GM12878 (cell line): ENCODE measurements at regions not wholly inside any gene's neighbourhood (a gene's known extent, or its start where the extent isn't known, plus 50 kb on each side); places are given as distances from the start of the nearest gene placed in this dataset.

ENCODE experiments used
- ATAC-seq: fragments of 200-7000 bp; cut with Tn5 transposase; 3 replicates; pipeline ENCODE4 v1.9.1; 2020; ENCODE audit warnings: mild to moderate bottlenecking, moderate library complexity
- BruUV-seq: library from RNA; stranded (reverse); fragments of 400-500 nt; replicated peaks from 2 replicates; lab custom pipeline; 2021; lab: Mats Ljungman, UMichigan
- CTCF ChIA-PET: fragments of 300-600 bp; sonication (Branson Sonifier 250); formaldehyde crosslinking; extraction: SDS; loops from one replicate; lab custom pipeline; 2021; ENCODE audit warnings: inconsistent platforms; lab: Yijun Ruan, JAX
- POLR2A ChIA-PET: fragments of 350-600 bp; formaldehyde crosslinking; extraction: SDS; loops from one replicate; lab custom pipeline; 2021; ENCODE audit warnings: inconsistent platforms; lab: Charles Lee
- RAD21 ChIA-PET: fragments of 300-600 bp; sonication (Branson Sonifier 250); formaldehyde crosslinking; loops from one replicate; lab custom pipeline; 2023; ENCODE audit warnings: antibody characterized with exemption; ENCODE audit not compliant: unreplicated experiment; lab: Charles Lee
- SMC1A ChIA-PET: fragments of 300-600 bp; sonication (Branson Sonifier 250); formaldehyde crosslinking; loops from one replicate; lab custom pipeline; 2023; ENCODE audit not compliant: unreplicated experiment, uncharacterized antibody; lab: Charles Lee
- DNase-seq: peaks from one replicate; pipeline ENCODE4 v3.0.0-alpha.2; 2011; ENCODE audit warnings: low read depth, low spot score
- FAIRE-seq: peaks from 3 replicates; lab custom pipeline; 2011; peaks lifted over from hg19 to GRCh38; lab: Jason Lieb, UNC
- H2AFZ ChIP-seq: 2 replicates; pipeline ENCODE4 v1.6.0; 2011; ENCODE audit warnings: low read depth, low read length, control low read depth; ENCODE audit not compliant: control insufficient read depth
- H3K27ac ChIP-seq: 2 replicates; pipeline ENCODE4 v1.5.1; 2011; ENCODE audit warnings: control low read depth; ENCODE audit not compliant: control insufficient read depth, insufficient read depth
- H3K27me3 ChIP-seq, 2 experiments: replicated peaks in 1 of 2; 2 replicates each; pipeline versions ENCODE4 v1.6.0 to v1.6.1; 2011; ENCODE audit warnings: low read length in 1 of 2; ENCODE audit not compliant: control insufficient read depth in 2 of 2, insufficient read depth in 2 of 2
- H3K36me3 ChIP-seq, 2 experiments: 2 replicates each; pipeline ENCODE4 v1.5.1; 2011; ENCODE audit warnings: low read length in 1 of 2; ENCODE audit not compliant: control insufficient read depth in 2 of 2, insufficient read depth in 2 of 2
- H3K4me1 ChIP-seq: 2 replicates; pipeline ENCODE4 v1.6.1; 2011; ENCODE audit warnings: mild to moderate bottlenecking, low read length, moderate library complexity, mixed read lengths; ENCODE audit not compliant: control insufficient read depth, insufficient read depth
- H3K4me2 ChIP-seq: 2 replicates; pipeline ENCODE4 v1.6.0; 2011; ENCODE audit warnings: control low read depth; ENCODE audit not compliant: control insufficient read depth, insufficient read depth
- H3K4me3 ChIP-seq: fragments of 200-600 bp; sonication (generic); 2 replicates; pipeline ENCODE4 v1.5.1; 2016
- H3K79me2 ChIP-seq: 2 replicates; pipeline ENCODE4 v1.6.0; 2011; ENCODE audit warnings: low read length; ENCODE audit not compliant: control insufficient read depth, insufficient read depth
- H3K9ac ChIP-seq: 2 replicates; pipeline ENCODE4 v1.8.0; 2011; ENCODE audit warnings: low read length, control low read depth, mixed read lengths; ENCODE audit not compliant: control insufficient read depth, insufficient read depth
- H3K9me3 ChIP-seq: replicated peaks from 3 replicates; pipeline ENCODE4 v1.5.1; 2011; ENCODE audit warnings: mild to moderate bottlenecking, low read length; ENCODE audit not compliant: control insufficient read depth, insufficient read depth
- H4K20me1 ChIP-seq: 2 replicates; pipeline ENCODE4 v1.6.0; 2011; ENCODE audit not compliant: control insufficient read depth, insufficient read depth
- CHD2 ChIP-seq: IDR thresholded peaks from 2 replicates; pipeline ENCODE4 v1.6.1; 2011; ENCODE audit warnings: low read depth, low read length, improper control_type of control experiment, borderline replicate concordance
- E2F4 ChIP-seq: IDR thresholded peaks from 2 replicates; pipeline ENCODE4 v1.6.1; 2012; ENCODE audit warnings: low read depth, low read length, improper control_type of control experiment
- GABPA ChIP-seq: IDR thresholded peaks from 2 replicates; pipeline ENCODE4 v1.6.1; 2014; ENCODE audit warnings: antibody characterized with exemption, low read depth, mild to moderate bottlenecking, inconsistent platforms
- IKZF2 ChIP-seq, 2 experiments: fragments of 450-650 bp; IDR thresholded peaks; 2 replicates each; pipeline ENCODE4 v1.6.1; 2017; ENCODE audit warnings: mild to moderate bottlenecking in 2 of 2, moderate library complexity in 2 of 2
- KLF5 ChIP-seq: fragments of 450-650 bp; IDR thresholded peaks from 2 replicates; pipeline ENCODE4 v1.6.1; 2014; ENCODE audit warnings: mild to moderate bottlenecking; ENCODE audit not compliant: partially characterized antibody
- MTA3 ChIP-seq: IDR thresholded peaks from 2 replicates; pipeline ENCODE4 v1.6.1; 2012; ENCODE audit warnings: low read length, inconsistent platforms, borderline replicate concordance
- NFXL1 ChIP-seq: fragments of 450-650 bp; IDR thresholded peaks from 2 replicates; pipeline ENCODE4 v1.6.1; 2017; ENCODE audit warnings: antibody characterized with exemption, mild to moderate bottlenecking, borderline replicate concordance
- NR2C1 ChIP-seq: fragments of 450-650 bp; IDR thresholded peaks from 2 replicates; pipeline ENCODE4 v1.6.1; 2017; ENCODE audit warnings: antibody characterized with exemption, mild to moderate bottlenecking, moderate library complexity
- NRF1 ChIP-seq: conservative IDR thresholded peaks from 2 replicates; pipeline ENCODE4 v1.6.1; 2011; ENCODE audit warnings: mild to moderate bottlenecking, low read depth, low read length, improper control_type of control experiment
- PAX5 ChIP-seq: IDR thresholded peaks from 2 replicates; pipeline ENCODE4 v1.6.1; 2011; ENCODE audit warnings: low read depth, low read length, borderline replicate concordance
- RCOR1 ChIP-seq: conservative IDR thresholded peaks from 2 replicates; pipeline ENCODE4 v1.6.1; 2012; ENCODE audit warnings: low read depth, low read length, improper control_type of control experiment
- RUNX3 ChIP-seq: IDR thresholded peaks from 2 replicates; pipeline ENCODE4 v1.6.1; 2012; ENCODE audit warnings: low read length, inconsistent platforms
- SPI1 ChIP-seq: IDR thresholded peaks from 2 replicates; pipeline ENCODE4 v1.6.1; 2011; ENCODE audit warnings: low read depth, mild to moderate bottlenecking, low read length, moderate library complexity, borderline replicate concordance; ENCODE audit not compliant: insufficient read depth
- SRF ChIP-seq, 2 experiments: IDR thresholded peaks; 2 replicates each; pipeline ENCODE4 v1.6.1; 2011; ENCODE audit warnings: low read depth in 2 of 2, low read length in 2 of 2, mild to moderate bottlenecking in 1 of 2, moderate library complexity in 1 of 2
- TCF12 ChIP-seq: IDR thresholded peaks from 2 replicates; pipeline ENCODE4 v1.6.1; 2011; ENCODE audit warnings: low read depth, mild to moderate bottlenecking, low read length
- ZNF217 ChIP-seq: fragments of 450-650 bp; IDR thresholded peaks from 2 replicates; pipeline ENCODE4 v1.6.1; 2017; ENCODE audit warnings: antibody characterized with exemption, mild to moderate bottlenecking
- ZNF622 ChIP-seq: fragments of 450-650 bp; IDR thresholded peaks from 2 replicates; pipeline ENCODE4 v1.6.1; 2017; ENCODE audit warnings: mild to moderate bottlenecking, inconsistent platforms
- ZSCAN29 ChIP-seq: fragments of 450-650 bp; IDR thresholded peaks from 2 replicates; pipeline ENCODE4 v1.6.1; 2017; ENCODE audit warnings: mild to moderate bottlenecking, moderate library complexity
- WGBS: methylation state at CpG from one replicate; pipeline ENCODE4 v1.1.6; 2016; ENCODE audit warnings: low lambda C conversion rate; ENCODE audit not compliant: insufficient replicate concordance, insufficient coverage; ENCODE audit errors: missing lambda C conversion rate; 5-methylcytosine and 5-hydroxymethylcytosine counted together
- in situ Hi-C: fragments of 300-500 bp; cut with MboI; formaldehyde crosslinking; loops from 9 replicates; pipeline ENCODE4 v1.14.3; 2018; ENCODE audit warnings: mixed read lengths
- intact Hi-C: fragments of 100-400 bp; cut with micrococcal nuclease; formaldehyde crosslinking; loops from one replicate; pipeline ENCODE4 v1.14.2; 2022; ENCODE audit not compliant: unreplicated experiment

DNA sequence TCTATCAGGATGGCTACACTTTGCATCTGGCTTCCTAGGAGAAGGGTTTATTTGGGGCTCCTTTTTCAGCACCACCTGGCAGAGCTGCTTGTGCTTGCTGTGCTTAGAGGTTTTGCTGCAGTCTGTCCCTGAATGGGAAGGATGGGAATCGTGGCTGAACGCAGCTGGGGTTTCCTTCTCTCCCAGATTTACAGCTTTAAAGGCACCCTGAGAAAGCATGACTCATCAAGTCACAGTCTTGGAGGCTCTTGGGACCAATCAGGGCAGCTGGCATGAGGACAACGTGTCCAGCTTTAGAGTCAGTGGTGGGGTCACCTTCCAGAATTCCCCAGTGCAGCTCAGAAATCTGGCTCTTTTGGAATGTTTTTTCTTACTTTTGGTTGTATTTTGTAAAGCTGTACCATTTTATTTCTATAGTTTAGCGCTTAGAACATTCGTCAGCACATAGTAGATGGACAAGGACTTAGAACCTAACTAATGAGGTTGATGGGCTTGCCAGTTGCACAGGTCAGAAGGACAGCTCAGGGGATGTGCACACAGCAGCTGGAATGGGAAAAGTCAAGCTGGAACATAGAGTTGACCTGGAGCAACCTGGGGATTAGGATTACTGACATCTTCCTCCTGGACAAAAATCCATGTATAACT lies 222.6 kb downstream of the PRDM2 start:
- H3K4me1 ChIP-seq = no peaks in the 10 kb centered on the region
- no TSS peak for BruUV-seq
- 1% methylated on average over 5 of the region's 5 CpGs for WGBS
- TF ChIP-seq KLF5 = no peak
- TF ChIP-seq ZNF217 = no peak
- no peak for TF ChIP-seq NR2C1
- ChIA-PET CTCF (interaction anchor here (1.0 kb wide), 1 partner anchor 10 kb away, joined by 3 read pairs; no protein-coding TSS in a partner anchor), SMC1A (interaction anchor here (1.4 kb wide), 1 partner anchor 10 kb away, joined by 3 read pairs; no protein-coding TSS in a partner anchor), RAD21 (no interaction called here), POLR2A (no interaction called here)
- intact Hi-C loops (no loop called here), in situ Hi-C loops (no loop called here)
- no peaks in the 10 kb centered on the region for H3K79me2 ChIP-seq
- H3K27ac ChIP-seq = no peak overlapping the region
- H3K4me3 ChIP-seq = no peak overlapping the region
- no peaks in the 10 kb centered on the region for H4K20me1 ChIP-seq
- H3K36me3 ChIP-seq = no peaks in the 10 kb centered on the region
- ATAC-seq = no peak
- H3K4me2 ChIP-seq = no peak overlapping the region
- no peak overlapping the region for H2AFZ ChIP-seq
- no peaks in the 10 kb centered on the region; a peak in 1 of 4 replicates for H3K27me3 ChIP-seq
- no peak for FAIRE-seq
- H3K9ac ChIP-seq = no peak overlapping the region
- no peaks in the 10 kb centered on the region for H3K9me3 ChIP-seq
- DNase-seq = no peak

- H3K79me2 ChIP-seq = no peaks in the 10 kb centered on the region
- FAIRE-seq (no peak), DNase-seq (no peak), ATAC-seq (no peak)
- no peak overlapping the region for H3K9ac ChIP-seq
- ChIA-PET RAD21 (interaction anchor here (0.6 to 0.7 kb wide), 2 partner anchors 179 to 220 kb away, joined by 3 read pairs; no protein-coding TSS in a partner anchor), SMC1A (no interaction called here), CTCF (interaction anchor here (0.8 kb wide), 1 partner anchor 16 kb away, joined by 3 read pairs; no protein-coding TSS in a partner anchor), POLR2A (no interaction called here)
- H3K27ac ChIP-seq = no peak overlapping the region
- H2AFZ ChIP-seq = no peak overlapping the region
- H3K9me3 ChIP-seq = no peaks in the 10 kb centered on the region
- no peaks in the 10 kb centered on the region for H3K36me3 ChIP-seq
- intact Hi-C loops = no loop called here
- no peaks in the 10 kb centered on the region for H4K20me1 ChIP-seq
- no peak overlapping the region for H3K4me2 ChIP-seq
- H3K27me3 ChIP-seq = no peaks in the 10 kb centered on the region; a peak in 1 of 4 replicates
- H3K4me1 ChIP-seq = no peaks in the 10 kb centered on the region
- TF ChIP-seq PAX5 = no peak
- no peak for TF ChIP-seq CHD2
- no peak for TF ChIP-seq NFXL1
- TF ChIP-seq SRF (IDR thresholded peaks at IDR 0.05; ENCODE audit: low read depth in 2 of 2, low read length in 2 of 2) = no peak
- no peak for TF ChIP-seq RCOR1
- no peak for TF ChIP-seq TCF12
- TF ChIP-seq IKZF2 (IDR thresholded peaks at IDR 0.05) = no peak
- no peak for TF ChIP-seq ZNF622
- no peak for TF ChIP-seq E2F4
- TF ChIP-seq MTA3 = no peak
- no peak for TF ChIP-seq ZSCAN29
- no peak for TF ChIP-seq SPI1
- TF ChIP-seq NRF1 = no peak
- TF ChIP-seq GABPA = no peak
- no peak for TF ChIP-seq RUNX3
- no peak overlapping the region for H3K4me3 ChIP-seq
- in situ Hi-C loops = no loop called here
- no TSS peak for BruUV-seq
Measured at GRCh38 chr1:13926556-13926955, 226.6 kb downstream of the PRDM2 start.
